Uterus (tissue), 3 donors: ENCODE measurements at regions not wholly inside any gene's neighbourhood (a gene's known extent, or its start where the extent isn't known, plus 50 kb on each side); places are given as distances from the start of the nearest gene placed in this dataset.

Experiments used
- DNase-seq, 2 donors: peaks; one replicate each; pipeline ENCODE4 v3.0.0-alpha.2; 2019 to 2020
- H3K27ac ChIP-seq, 2 donors: fragments of 200-600 bp; sonication (generic); 1 replicate in 1 of 2; 2 replicates in 1 of 2; pipeline ENCODE4 v1.5.1; 2016 to 2018
- H3K27me3 ChIP-seq, 2 donors: fragments of 200-600 bp; sonication (generic); one replicate each; pipeline ENCODE4 v1.5.1; 2018 to 2019; ENCODE audit warnings: control low read depth in 1 of 2
- H3K36me3 ChIP-seq, 2 donors: fragments of 200-600 bp; sonication (generic); one replicate each; pipeline ENCODE4 v1.5.1; 2019; ENCODE audit warnings: control low read depth in 1 of 2
- H3K4me1 ChIP-seq, 2 donors: fragments of 200-600 bp; sonication (generic); one replicate each; pipeline ENCODE4 v1.5.1; 2018 to 2019; ENCODE audit warnings: control low read depth in 1 of 2
- H3K4me3 ChIP-seq, 2 donors: fragments of 200-600 bp; sonication (generic); 1 replicate in 1 of 2; 2 replicates in 1 of 2; pipeline ENCODE4 v1.5.1; 2018 to 2019; ENCODE audit warnings: mild to moderate bottlenecking in 1 of 2
- H3K9me3 ChIP-seq, 2 donors: fragments of 200-600 bp; sonication (generic); one replicate each; pipeline ENCODE4 v1.5.1; 2019; ENCODE audit warnings: control low read depth in 1 of 2
- CTCF ChIP-seq, 4 experiments: fragments of 200-600 bp in 2 of 4; fragments of 450-650 bp in 2 of 4; sonication (generic) in 2 of 4; IDR thresholded peaks; one replicate each; pipeline ENCODE4 v1.5.1; 2016 to 2019; ENCODE audit warnings: antibody characterized with exemption in 4 of 4, mild to moderate bottlenecking in 2 of 4, moderate library complexity in 1 of 4
- POLR2A ChIP-seq, 2 donors: fragments of 450-650 bp; IDR thresholded peaks; one replicate each; pipeline ENCODE4 v1.6.1; 2016; ENCODE audit warnings: antibody characterized with exemption in 2 of 2, mild to moderate bottlenecking in 1 of 2, moderate library complexity in 1 of 2
- intact Hi-C: fragments of 100-400 bp; cut with DNase I; formaldehyde crosslinking; loops from one replicate; pipeline ENCODE4 v1.15.1; 2023; ENCODE audit warnings: low total_unique reads
- donor health status: DM: yes; HTN: yes; CAD: no.

GRCh38 chr5:85849411-85849810 lies 768.3 kb upstream of the COX7C start:
- Histone ChIP-seq H3K4me1 (no peaks in the 10 kb centered on the region), H3K27me3 (no peaks in the 10 kb centered on the region), H3K9me3 (no peaks in the 10 kb centered on the region), H3K27ac (no peak overlapping the region), H3K4me3 (no peak overlapping the region), H3K36me3 (no peaks in the 10 kb centered on the region)
- DNase-seq: no peak
- no peak for TF ChIP-seq CTCF (IDR thresholded peaks at IDR 0.05)
- TF ChIP-seq POLR2A (IDR thresholded peaks at IDR 0.05): no peak
- intact Hi-C loops: no loop called here

GRCh38 chr5:85865296-85865695 lies 752.4 kb upstream of the COX7C start:
- Histone ChIP-seq H3K9me3 (no peaks in the 10 kb centered on the region), H3K27me3 (no peaks in the 10 kb centered on the region), H3K4me1 (no peaks in the 10 kb centered on the region), H3K4me3 (no peak overlapping the region), H3K36me3 (no peaks in the 10 kb centered on the region), H3K27ac (no peak overlapping the region)
- intact Hi-C loops: no loop called here
- no peak for DNase-seq
- no peak for TF ChIP-seq POLR2A (IDR thresholded peaks at IDR 0.05)
- TF ChIP-seq CTCF (IDR thresholded peaks at IDR 0.05): no peak

GRCh38 chr5:85868070-85868469 lies 749.7 kb upstream of the COX7C start:
- H3K4me3 ChIP-seq: no peak overlapping the region
- intact Hi-C loops: no loop called here
- DNase-seq: no peak
- H3K9me3 ChIP-seq: no peaks in the 10 kb centered on the region
- H3K36me3 ChIP-seq: no peaks in the 10 kb centered on the region
- H3K4me1 ChIP-seq: no peaks in the 10 kb centered on the region
- no peaks in the 10 kb centered on the region for H3K27me3 ChIP-seq
- H3K27ac ChIP-seq: no peak overlapping the region
- TF ChIP-seq CTCF (IDR thresholded peaks at IDR 0.05) (no peak), POLR2A (IDR thresholded peaks at IDR 0.05) (no peak)

- Histone ChIP-seq H3K36me3 (no peaks in the 10 kb centered on the region), H3K4me1 (no peaks in the 10 kb centered on the region), H3K9me3 (no peaks in the 10 kb centered on the region), H3K27me3 (no peaks in the 10 kb centered on the region), H3K27ac (no peak overlapping the region), H3K4me3 (no peak overlapping the region)
- intact Hi-C loops: no loop called here
- TF ChIP-seq CTCF (IDR thresholded peaks at IDR 0.05) (no peak), POLR2A (IDR thresholded peaks at IDR 0.05) (no peak)
- no peak for DNase-seq
These were observed 723.7 kb upstream of the COX7C start for GRCh38 chr5:85893996-85894395.

- H3K27ac ChIP-seq: no peak overlapping the region
- H3K27me3 ChIP-seq: no peaks in the 10 kb centered on the region
- intact Hi-C loops: no loop called here
- H3K9me3 ChIP-seq: no peaks in the 10 kb centered on the region
- no peak for DNase-seq
- H3K4me3 ChIP-seq: no peak overlapping the region
- no peaks in the 10 kb centered on the region for H3K4me1 ChIP-seq
- no peak for TF ChIP-seq CTCF (IDR thresholded peaks at IDR 0.05)
- TF ChIP-seq POLR2A (IDR thresholded peaks at IDR 0.05): no peak
- no peaks in the 10 kb centered on the region for H3K36me3 ChIP-seq
These were observed 721.2 kb upstream of the COX7C start for GRCh38 chr5:85896514-85896913.
